ENCODE measurements at regions not wholly inside any gene's neighbourhood (a gene's known extent, or its start where the extent isn't known, plus 50 kb on each side); places are given as distances from the start of the nearest gene placed in this dataset.
"Not testable (repeated sequence)": the region's sequence is repeated elsewhere in the genome, so short reads cannot be mapped to it uniquely, and the experiment has no call there.

GRCh38 chr10:125231813-125232475, 71.6 kb upstream of the CTBP2 start:
- no peak overlapping the region for H3K27ac ChIP-seq
- H3K9me3 ChIP-seq = no peaks in the 10 kb centered on the region
- no peak for TF ChIP-seq EP300 (IDR thresholded peaks at IDR 0.05)
- no peak for TF ChIP-seq POLR2A (IDR thresholded peaks at IDR 0.05)
- TF ChIP-seq, protein P1, sequence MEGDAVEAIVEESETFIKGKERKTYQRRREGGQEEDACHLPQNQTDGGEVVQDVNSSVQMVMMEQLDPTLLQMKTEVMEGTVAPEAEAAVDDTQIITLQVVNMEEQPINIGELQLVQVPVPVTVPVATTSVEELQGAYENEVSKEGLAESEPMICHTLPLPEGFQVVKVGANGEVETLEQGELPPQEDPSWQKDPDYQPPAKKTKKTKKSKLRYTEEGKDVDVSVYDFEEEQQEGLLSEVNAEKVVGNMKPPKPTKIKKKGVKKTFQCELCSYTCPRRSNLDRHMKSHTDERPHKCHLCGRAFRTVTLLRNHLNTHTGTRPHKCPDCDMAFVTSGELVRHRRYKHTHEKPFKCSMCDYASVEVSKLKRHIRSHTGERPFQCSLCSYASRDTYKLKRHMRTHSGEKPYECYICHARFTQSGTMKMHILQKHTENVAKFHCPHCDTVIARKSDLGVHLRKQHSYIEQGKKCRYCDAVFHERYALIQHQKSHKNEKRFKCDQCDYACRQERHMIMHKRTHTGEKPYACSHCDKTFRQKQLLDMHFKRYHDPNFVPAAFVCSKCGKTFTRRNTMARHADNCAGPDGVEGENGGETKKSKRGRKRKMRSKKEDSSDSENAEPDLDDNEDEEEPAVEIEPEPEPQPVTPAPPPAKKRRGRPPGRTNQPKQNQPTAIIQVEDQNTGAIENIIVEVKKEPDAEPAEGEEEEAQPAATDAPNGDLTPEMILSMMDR (IDR thresholded peaks at IDR 0.05) = no peak
- no peaks in the 10 kb centered on the region for H3K27me3 ChIP-seq
- no peaks in the 10 kb centered on the region for H3K4me1 ChIP-seq (ENCODE audit: insufficient read depth)
- intact Hi-C loops (cut with DNase I) = no loop called here
- DNase-seq = no peak
- H3K36me3 ChIP-seq = no peaks in the 10 kb centered on the region
- 91 to 92% (median 92%) methylated on average over 9 of the region's 9 CpGs for WGBS, 3 donors
- no peak overlapping the region for H3K4me3 ChIP-seq

DNA sequence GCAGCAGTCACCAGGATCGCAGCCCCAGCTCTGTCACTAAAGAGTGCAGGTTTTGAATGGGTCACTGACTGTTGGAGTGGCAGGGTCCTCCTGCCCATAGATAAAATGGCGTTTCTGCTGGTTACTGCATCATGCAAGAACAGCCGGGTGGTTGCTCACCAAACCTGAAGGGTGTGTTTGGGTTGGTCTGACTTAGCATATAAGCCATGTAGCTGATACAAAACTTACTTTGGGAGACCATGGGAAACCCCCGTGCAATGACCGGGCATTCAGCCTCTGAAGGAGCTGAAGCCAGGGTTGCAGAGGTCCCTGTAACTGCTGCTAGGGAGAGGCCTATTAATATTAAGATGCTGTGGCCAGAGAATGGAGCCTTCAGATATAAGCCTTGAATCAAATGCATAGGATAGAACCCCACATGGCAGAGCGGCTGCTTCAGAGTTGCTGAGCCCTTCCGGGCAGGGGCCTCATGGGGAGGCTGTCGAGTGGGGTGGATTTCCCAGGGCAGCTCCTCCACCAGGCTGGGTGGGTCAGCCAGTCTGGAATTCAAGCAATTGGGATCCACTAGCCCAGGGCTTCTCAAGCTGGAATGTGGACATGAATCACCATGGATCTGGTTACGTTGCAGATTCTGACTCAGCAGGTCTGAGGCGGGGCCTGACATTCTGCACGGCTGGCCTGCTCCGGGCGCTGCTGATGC, 70.9 kb upstream of the CTBP2 start:
- H3K27ac ChIP-seq = no peak overlapping the region
- TF ChIP-seq EP300 (IDR thresholded peaks at IDR 0.05) (no peak), POLR2A (IDR thresholded peaks at IDR 0.05) (no peak)
- TF ChIP-seq, protein P1 (IDR thresholded peaks at IDR 0.05) = no peak
- WGBS, 3 donors = 62 to 74% (median 71%) methylated on average over 13 of the region's 13 CpGs
- no peaks in the 10 kb centered on the region for H3K36me3 ChIP-seq
- H3K27me3 ChIP-seq = no peaks in the 10 kb centered on the region
- no peaks in the 10 kb centered on the region for H3K9me3 ChIP-seq
- intact Hi-C loops (cut with DNase I) = no loop called here
- no peaks in the 10 kb centered on the region for H3K4me1 ChIP-seq (ENCODE audit: insufficient read depth)
- H3K4me3 ChIP-seq = no peak overlapping the region
- DNase-seq = no peak

DNA sequence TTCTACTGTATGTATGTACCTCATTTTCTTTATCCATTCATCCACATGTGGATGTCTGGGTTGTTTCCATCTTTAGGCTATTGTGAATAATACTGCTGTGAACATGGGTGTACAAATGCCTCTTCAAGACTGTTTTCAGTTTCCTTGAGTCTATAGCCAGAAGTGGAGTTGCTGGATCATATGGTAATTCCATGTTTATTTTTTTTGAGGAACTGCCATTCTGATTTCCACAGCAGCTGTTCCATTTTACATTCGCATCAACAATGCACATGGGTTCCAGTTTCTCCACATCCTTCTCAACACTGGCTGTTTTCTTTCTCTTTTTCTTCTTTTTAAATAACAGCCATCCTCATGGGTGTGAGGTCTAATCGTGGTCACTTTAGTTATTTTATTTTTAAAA, 69.9 kb upstream of the CTBP2 start:
- WGBS, 3 donors = 77 to 89% (median 88%) methylated on average over 2 of the region's 2 CpGs
- Histone ChIP-seq H3K36me3 (no peaks in the 10 kb centered on the region), H3K27me3 (no peaks in the 10 kb centered on the region), H3K9me3 (no peaks in the 10 kb centered on the region), H3K4me3 (no peak overlapping the region), H3K27ac (no peak overlapping the region), H3K4me1 (ENCODE audit: insufficient read depth) (no peaks in the 10 kb centered on the region)
- no peak for TF ChIP-seq POLR2A (IDR thresholded peaks at IDR 0.05)
- no peak for TF ChIP-seq EP300 (IDR thresholded peaks at IDR 0.05)
- TF ChIP-seq, protein P1 (IDR thresholded peaks at IDR 0.05) = no peak
- intact Hi-C loops (cut with DNase I) = no loop called here
- DNase-seq = no peak

GRCh38 chr10:125228245-125228940, 68.0 kb upstream of the CTBP2 start:
- DNase-seq; H3K4me1 ChIP-seq (ENCODE audit: insufficient read depth); H3K36me3 ChIP-seq; H3K9me3 ChIP-seq; intact Hi-C loops (cut with DNase I); H3K27me3 ChIP-seq; H3K4me3 ChIP-seq; H3K27ac ChIP-seq: not testable (repeated sequence)
- 87 to 91% (median 88%) methylated on average over 32 to 36 of the region's 38 CpGs for WGBS, 3 donors

DNA sequence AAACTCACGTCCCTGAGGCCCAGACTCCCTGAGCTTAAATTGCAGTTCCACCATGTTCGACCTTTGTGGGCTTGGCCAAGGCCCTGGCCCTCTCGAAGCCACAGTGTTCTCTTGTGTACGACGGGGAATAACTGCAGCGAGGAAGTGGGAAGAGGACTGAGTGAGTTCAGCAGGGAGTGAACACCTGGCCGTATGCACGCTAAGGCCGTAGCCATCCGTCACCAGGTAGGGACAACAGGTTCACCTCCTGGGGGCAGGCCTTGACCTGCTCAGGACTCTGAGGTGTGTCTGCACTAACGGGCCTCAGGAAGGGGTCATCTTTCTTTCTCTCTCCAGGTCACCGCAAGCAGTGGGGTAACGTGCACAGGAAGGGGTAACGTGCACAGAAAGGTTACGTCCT, 67.2 kb upstream of the CTBP2 start:
- H3K27ac ChIP-seq = no peak overlapping the region
- no peak for DNase-seq
- no peaks in the 10 kb centered on the region for H3K4me1 ChIP-seq (ENCODE audit: insufficient read depth)
- no peaks in the 10 kb centered on the region for H3K27me3 ChIP-seq
- H3K36me3 ChIP-seq = no peaks in the 10 kb centered on the region
- no peak for TF ChIP-seq EP300 (IDR thresholded peaks at IDR 0.05)
- TF ChIP-seq POLR2A (IDR thresholded peaks at IDR 0.05) = no peak
- TF ChIP-seq, protein P1 (IDR thresholded peaks at IDR 0.05) = no peak
- no peaks in the 10 kb centered on the region for H3K9me3 ChIP-seq
- intact Hi-C loops (cut with DNase I) = no loop called here
- no peak overlapping the region for H3K4me3 ChIP-seq
- 91 to 92% (median 91%) methylated on average over 15 of the region's 15 CpGs for WGBS, 3 donors

All from ovary (tissue), 7 donors.